GM21723 (cell line): ENCODE measurements at regions not wholly inside any gene's neighbourhood (a gene's known extent, or its start where the extent isn't known, plus 50 kb on each side); places are given as distances from the start of the nearest gene placed in this dataset.
"Not testable (repeated sequence)": the region's sequence is repeated elsewhere in the genome, so short reads cannot be mapped to it uniquely, and the experiment has no call there.

Source experiments
- ATAC-seq: cut with Tn5 transposase; IDR thresholded peaks from one replicate; pipeline ENCODE4 v1.9.1; 2021; ENCODE audit warnings: mild to moderate bottlenecking, moderate library complexity; ENCODE audit not compliant: unreplicated experiment

GRCh38 chr3:165716592-165716991, 120.6 kb downstream of the BCHE start:
- no peak for ATAC-seq

GRCh38 chr3:165713479-165713878, 123.7 kb downstream of the BCHE start:
- no peak for ATAC-seq

- ATAC-seq = no peak
These were observed 124.8 kb downstream of the BCHE start for GRCh38 chr3:165712382-165712781.

- ATAC-seq = no peak
These were observed 139.3 kb downstream of the BCHE start for GRCh38 chr3:165697910-165698309.

- ATAC-seq = no peak
These were observed 140.7 kb downstream of the BCHE start for GRCh38 chr3:165696496-165696895.

GRCh38 chr3:165683947-165684346, 153.3 kb downstream of the BCHE start:
- ATAC-seq = no peak

- no peak for ATAC-seq
These were observed 154.5 kb downstream of the BCHE start for GRCh38 chr3:165682734-165683133.

GRCh38 chr3:165669967-165670366, 167.3 kb downstream of the BCHE start:
- ATAC-seq = no peak

- ATAC-seq = no peak
These were observed 167.7 kb downstream of the BCHE start for GRCh38 chr3:165669504-165669903.

GRCh38 chr3:165667676-165668075, 169.5 kb downstream of the BCHE start:
- no peak for ATAC-seq

- no peak for ATAC-seq
These were observed 179.2 kb downstream of the BCHE start for GRCh38 chr3:165658027-165658426.

- ATAC-seq = no peak
These were observed 184.0 kb downstream of the BCHE start for GRCh38 chr3:165653130-165653778.

GRCh38 chr3:165649282-165649681, 187.9 kb downstream of the BCHE start:
- not testable (repeated sequence) for ATAC-seq

GRCh38 chr3:165645191-165645590, 192.0 kb downstream of the BCHE start:
- no peak for ATAC-seq

GRCh38 chr3:165644331-165644730, 192.9 kb downstream of the BCHE start:
- ATAC-seq = no peak

- ATAC-seq = no peak
These were observed 193.8 kb downstream of the BCHE start for GRCh38 chr3:165643425-165643824.

GRCh38 chr3:165642761-165643420, 194.3 kb downstream of the BCHE start:
- ATAC-seq = no peak

- no peak for ATAC-seq
These were observed 195.5 kb downstream of the BCHE start for GRCh38 chr3:165641569-165642310.

- ATAC-seq = no peak
These were observed 196.3 kb downstream of the BCHE start for GRCh38 chr3:165640970-165641369.

- ATAC-seq = no peak
These were observed 197.2 kb downstream of the BCHE start for GRCh38 chr3:165640031-165640430.

GRCh38 chr3:165638034-165638433, 199.2 kb downstream of the BCHE start:
- no peak for ATAC-seq

- ATAC-seq = no peak
These were observed 200.6 kb downstream of the BCHE start for GRCh38 chr3:165636684-165637015.
